NCI-H82 treated with DMSO at 0.1 percent for 48 hours (cell line): ENCODE measurements at regions not wholly inside any gene's neighbourhood (a gene's known extent, or its start where the extent isn't known, plus 50 kb on each side); places are given as distances from the start of the nearest gene placed in this dataset.
"Not testable (repeated sequence)": the region's sequence is repeated elsewhere in the genome, so short reads cannot be mapped to it uniquely, and the experiment has no call there.

Source experiments
- DNase-seq: peaks from one replicate; lab custom pipeline; 2025; ENCODE audit not compliant: unreplicated experiment; lab: John Stamatoyannopoulos, UW

DNA sequence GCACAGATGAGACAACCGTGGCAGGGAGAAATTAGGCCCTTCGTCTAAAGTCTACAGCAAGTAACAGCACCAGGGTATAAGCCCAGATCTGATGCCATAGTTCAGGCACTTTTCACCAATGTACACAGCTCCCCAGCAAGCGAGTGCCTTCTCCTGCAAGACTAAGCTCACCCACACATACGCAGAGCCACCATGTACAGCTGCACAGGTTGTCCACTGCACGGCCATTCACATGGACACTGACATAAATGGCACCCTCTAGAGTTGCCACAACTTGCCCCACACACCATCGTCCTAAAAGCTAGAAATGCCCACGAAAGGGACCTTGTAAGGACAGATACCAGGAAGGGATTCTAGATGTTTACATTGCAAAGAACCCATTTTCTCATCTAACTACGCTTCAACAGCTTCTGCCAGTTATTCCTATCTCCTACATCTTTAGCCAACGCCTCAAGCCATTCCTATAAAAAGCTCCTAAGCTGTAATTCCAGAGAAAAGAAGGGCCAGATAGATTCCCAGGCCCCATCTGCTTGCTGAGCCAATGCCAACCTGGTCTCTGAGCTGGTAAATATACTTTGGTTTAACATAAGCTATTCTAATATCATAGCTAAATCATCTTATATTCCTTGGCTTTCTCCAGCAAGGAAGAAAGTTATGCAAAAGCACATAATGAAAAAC is 174.0 kb upstream of the KAZN start:
- no peak for DNase-seq

GRCh38 chr1:14426854-14427253 is 171.6 kb upstream of the KAZN start:
- no peak for DNase-seq

GRCh38 chr1:14429577-14429976 is 168.9 kb upstream of the KAZN start:
- DNase-seq: no peak

GRCh38 chr1:14432728-14433127 is 165.8 kb upstream of the KAZN start:
- DNase-seq: not testable (repeated sequence)

- no peak for DNase-seq
Measured at GRCh38 chr1:14435368-14436023, 163.0 kb upstream of the KAZN start.

GRCh38 chr1:14437417-14437918 is 161.0 kb upstream of the KAZN start:
- no peak for DNase-seq

GRCh38 chr1:14438127-14438769 is 160.2 kb upstream of the KAZN start:
- DNase-seq: no peak

DNA sequence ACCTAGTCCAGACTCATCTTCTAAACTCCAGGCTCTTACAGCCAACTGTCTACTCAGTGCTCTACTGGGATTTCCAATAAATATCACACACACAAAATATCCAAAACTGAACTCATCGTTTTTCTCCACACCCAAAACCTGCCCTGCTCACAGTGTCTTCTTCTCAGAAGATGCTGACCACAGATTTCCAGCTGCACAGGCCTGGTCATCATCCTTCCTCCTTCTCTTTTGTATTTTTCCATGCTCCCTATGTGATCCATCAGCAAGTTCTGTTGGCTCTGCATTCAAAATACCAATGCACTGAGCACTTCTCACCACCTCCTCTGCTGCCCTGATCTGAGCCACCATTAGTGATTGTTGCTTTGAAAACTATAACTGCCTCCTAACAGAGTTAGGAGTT is 159.5 kb upstream of the KAZN start:
- no peak for DNase-seq

- no peak for DNase-seq
Measured at GRCh38 chr1:14440166-14440565, 158.3 kb upstream of the KAZN start.

DNA sequence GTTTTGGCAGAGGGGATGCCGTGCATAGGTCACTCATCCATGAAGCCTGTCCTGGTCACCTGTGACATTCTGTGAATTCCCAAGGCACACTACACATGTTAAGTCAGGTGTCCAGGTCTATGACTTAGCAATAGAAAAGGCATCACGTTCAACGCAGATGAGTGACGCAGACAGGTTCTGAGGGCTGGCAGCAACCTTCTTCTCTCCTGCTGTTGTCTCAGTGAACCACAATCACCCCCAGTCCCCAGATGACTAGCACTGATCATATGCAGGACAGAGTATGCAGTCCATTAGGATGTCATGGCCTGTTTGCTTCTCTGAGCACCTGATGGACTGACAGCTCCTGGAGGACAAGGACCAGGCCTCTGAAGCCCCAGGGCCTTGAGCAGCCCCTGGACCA is 157.8 kb upstream of the KAZN start:
- no peak for DNase-seq

DNA sequence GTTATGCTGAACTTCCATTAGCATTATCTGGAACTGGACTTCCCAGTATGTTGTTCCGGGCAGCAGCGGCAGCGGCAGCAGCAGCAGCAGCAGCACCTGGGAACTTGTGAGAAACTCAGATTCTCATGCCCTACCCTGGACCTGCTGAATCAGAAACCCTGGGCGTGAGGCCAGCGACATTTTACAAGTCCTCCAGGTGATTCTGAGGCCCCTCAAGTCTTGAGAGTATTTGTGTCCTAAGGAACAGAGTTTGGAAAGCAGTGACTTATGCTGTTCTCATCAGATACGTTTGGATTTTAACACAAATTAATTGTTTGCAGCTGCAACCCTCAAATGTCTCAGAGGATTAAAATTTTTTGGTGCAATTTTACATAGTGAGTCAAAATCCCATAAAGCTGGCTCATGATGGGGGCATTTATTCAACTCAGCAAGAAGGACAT is 157.2 kb upstream of the KAZN start:
- no peak for DNase-seq

- no peak for DNase-seq
Measured at GRCh38 chr1:14442669-14443068, 155.8 kb upstream of the KAZN start.

GRCh38 chr1:14443164-14443787 is 155.2 kb upstream of the KAZN start:
- no peak for DNase-seq

- no peak for DNase-seq
Measured at GRCh38 chr1:14451217-14451616, 147.3 kb upstream of the KAZN start.

DNA sequence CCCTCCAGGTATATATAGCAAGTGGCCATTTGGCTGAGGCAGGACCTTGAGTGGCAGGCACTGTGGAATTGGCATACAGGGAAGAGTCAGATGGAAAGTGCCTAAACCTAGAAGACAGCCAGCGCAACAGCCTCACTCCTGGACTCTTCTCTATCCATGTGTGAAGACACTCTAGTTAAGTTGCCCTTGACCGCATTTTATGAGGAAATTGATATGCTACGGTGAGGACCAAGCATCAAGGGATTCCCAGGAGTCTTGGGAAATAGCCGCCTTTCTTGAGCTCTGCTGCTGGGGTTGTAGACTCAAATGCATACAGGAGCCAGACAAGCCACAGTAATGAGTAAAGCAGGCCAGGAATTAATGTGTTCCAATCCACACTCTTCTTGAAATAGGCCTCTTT is 145.9 kb upstream of the KAZN start:
- DNase-seq: no peak

- DNase-seq: no peak
Measured at GRCh38 chr1:14460173-14460572, 138.3 kb upstream of the KAZN start.

- DNase-seq: no peak
Measured at GRCh38 chr1:14462851-14463250, 135.6 kb upstream of the KAZN start.

DNA sequence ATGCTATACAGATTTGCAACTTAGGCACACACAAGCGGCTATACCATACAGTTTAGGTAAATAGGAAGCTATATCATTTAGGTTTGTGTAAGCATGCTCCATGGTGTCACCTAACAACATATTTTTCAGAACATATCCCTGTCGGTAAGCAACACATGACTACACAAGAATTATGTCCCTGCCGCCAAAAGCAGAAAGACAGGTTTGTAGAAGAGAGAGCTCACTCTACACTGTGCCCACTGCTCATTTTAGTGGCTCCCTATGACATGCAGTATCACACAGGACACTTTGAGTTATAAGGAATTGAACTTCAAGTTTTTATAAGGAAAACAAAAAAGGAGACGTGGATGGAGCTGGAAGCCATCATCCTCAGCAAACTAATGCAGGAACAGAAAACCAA is 132.5 kb upstream of the KAZN start:
- DNase-seq: no peak

DNA sequence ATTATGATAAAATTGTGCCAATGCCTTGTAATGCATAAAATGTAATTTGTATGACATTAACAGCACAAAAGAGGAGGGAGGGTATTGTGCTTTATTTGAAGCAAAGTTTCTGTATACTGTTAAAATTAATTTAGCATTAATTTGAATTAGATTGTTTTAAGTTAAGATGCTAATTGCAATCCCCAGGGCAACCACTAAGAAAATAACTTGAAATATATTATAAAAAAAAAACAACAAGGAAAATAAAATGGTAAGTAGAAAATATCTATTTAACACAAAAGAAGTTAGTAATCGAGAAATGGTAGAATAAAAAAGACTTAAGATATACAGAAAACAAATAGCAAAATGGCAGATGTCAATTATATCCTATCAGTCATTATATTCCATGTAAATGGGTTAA is 131.4 kb upstream of the KAZN start:
- no peak for DNase-seq

DNA sequence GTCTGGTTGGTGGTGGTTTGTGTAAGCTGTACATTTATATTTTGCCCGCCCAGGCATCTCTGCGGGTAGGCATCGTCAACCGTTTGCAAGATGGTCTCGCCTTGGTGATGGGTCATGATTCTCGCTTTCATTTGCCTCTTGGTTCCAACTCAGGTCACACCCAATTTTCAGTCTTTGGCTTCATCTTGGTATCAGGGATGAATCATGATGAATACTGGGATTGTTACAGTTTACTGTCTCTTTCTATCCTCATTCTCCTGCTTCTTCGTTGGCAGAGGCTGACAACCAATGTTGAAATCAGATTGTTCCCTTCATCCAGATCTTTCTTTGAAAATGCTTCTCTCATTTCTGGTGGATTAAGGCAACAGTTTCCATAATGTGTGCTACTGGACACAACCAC is 129.7 kb upstream of the KAZN start:
- DNase-seq: no peak

DNA sequence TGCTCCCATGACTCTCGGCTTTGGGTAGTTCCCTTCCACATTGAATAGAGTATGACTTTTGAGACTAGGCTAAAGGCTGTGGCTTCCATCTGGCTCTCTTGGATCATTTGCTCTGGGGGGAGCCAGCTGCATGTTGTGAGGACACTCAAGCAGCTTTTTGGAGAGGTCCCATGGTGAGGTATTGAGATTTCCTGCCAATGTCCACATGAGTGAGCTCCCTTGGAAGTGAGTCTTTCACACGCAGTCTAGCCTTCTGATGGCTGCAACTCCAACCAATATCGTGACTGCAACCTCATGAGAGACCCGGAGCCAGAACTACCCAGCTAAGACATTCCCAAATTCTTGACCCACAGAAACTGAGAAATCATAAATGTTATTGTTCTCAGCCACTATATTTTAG is 127.7 kb upstream of the KAZN start:
- DNase-seq: no peak

DNA sequence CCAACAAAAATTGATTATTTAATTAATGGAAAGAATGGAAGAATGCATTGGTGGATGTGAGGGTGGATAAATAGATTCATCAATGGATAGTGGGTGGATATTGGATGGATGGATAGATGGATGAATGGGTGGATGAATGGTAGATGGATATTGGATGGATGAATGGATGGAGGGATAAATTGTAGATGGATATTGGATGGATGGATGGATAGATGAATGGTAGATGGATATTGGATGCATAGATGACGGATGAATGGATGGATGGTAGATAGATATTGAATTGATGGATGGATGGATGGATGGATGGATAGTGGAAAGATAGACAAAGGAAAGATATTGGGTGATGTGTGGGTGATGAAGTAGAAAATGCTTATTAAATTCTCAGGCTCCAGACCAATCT is 123.6 kb upstream of the KAZN start:
- no peak for DNase-seq
